ENCODE measurements at regions not wholly inside any gene's neighbourhood (a gene's known extent, or its start where the extent isn't known, plus 50 kb on each side); places are given as distances from the start of the nearest gene placed in this dataset.

- TF ChIP-seq CTCF (IDR thresholded peaks at IDR 0.05) (no peak), POLR2A (IDR thresholded peaks at IDR 0.05; ENCODE audit: low read length) (no peak), SMC3 (IDR thresholded peaks at IDR 0.05) (no peak), TP53 (CRISPR knock-in tag; IDR thresholded peaks at IDR 0.05) (no peak), BHLHE40 (IDR thresholded peaks at IDR 0.05; ENCODE audit: low read depth, low read length) (no peak), HOXA7 (CRISPR knock-in tag; IDR thresholded peaks at IDR 0.05) (no peak), USF2 (IDR thresholded peaks at IDR 0.05) (no peak)
Measured at GRCh38 chr20:24791953-24792352, 157.1 kb upstream of the CST7 start.

All from A549 (cell line).